ENCODE measurements at regions not wholly inside any gene's neighbourhood (a gene's known extent, or its start where the extent isn't known, plus 50 kb on each side); places are given as distances from the start of the nearest gene placed in this dataset.

DNA sequence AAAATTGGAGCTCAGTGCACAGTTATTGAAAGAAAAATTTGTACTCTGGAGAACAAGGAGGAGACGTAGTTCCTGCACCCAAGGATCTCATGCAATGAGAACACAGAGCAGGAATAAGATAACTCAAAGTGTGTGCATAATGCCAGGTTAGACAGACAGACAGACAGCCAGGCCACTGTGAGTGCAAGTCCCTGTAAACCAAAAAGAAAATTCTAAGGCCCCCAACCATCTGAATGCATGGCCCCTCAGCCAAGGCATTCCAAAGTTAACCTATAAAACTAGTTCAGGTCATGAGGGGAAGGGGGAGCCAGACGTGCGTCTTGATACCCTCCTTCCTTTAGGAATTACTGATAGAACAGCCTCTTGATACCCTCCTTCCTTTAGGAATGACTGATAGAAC, 94.5 kb upstream of the ENPP6 start:
- Histone ChIP-seq H3K27me3 (replicated peaks; ENCODE audit: control insufficient read depth, insufficient read depth, low read length) (no peaks in the 10 kb centered on the region), H3K4me1 (no peaks in the 10 kb centered on the region), H3K4me3 (ENCODE audit: low read depth, low read length) (no peak overlapping the region), H3K9me3 (no peaks in the 10 kb centered on the region), H3K36me3 (ENCODE audit: control insufficient read depth, insufficient read depth, low read length) (no peaks in the 10 kb centered on the region)
- H3K4me3 Mint-ChIP-seq (ENCODE audit: unreplicated experiment) = no peak overlapping the region
- intact Hi-C loops (cut with micrococcal nuclease; ENCODE audit: unreplicated experiment) = no loop called here
- ChIA-PET CTCF (no interaction called here), POLR2A (no interaction called here)
- BruUV-seq (replicated peaks) = no TSS peak
- peaks cover 14% of the 10 kb centered on the region for H3K4me1 Mint-ChIP-seq (ENCODE audit: low read depth, unreplicated experiment)
- no peak for DNase-seq
- no peaks in the 10 kb centered on the region for H3K36me3 Mint-ChIP-seq (ENCODE audit: insufficient read depth, unreplicated experiment)
- TF ChIP-seq, protein P1, sequence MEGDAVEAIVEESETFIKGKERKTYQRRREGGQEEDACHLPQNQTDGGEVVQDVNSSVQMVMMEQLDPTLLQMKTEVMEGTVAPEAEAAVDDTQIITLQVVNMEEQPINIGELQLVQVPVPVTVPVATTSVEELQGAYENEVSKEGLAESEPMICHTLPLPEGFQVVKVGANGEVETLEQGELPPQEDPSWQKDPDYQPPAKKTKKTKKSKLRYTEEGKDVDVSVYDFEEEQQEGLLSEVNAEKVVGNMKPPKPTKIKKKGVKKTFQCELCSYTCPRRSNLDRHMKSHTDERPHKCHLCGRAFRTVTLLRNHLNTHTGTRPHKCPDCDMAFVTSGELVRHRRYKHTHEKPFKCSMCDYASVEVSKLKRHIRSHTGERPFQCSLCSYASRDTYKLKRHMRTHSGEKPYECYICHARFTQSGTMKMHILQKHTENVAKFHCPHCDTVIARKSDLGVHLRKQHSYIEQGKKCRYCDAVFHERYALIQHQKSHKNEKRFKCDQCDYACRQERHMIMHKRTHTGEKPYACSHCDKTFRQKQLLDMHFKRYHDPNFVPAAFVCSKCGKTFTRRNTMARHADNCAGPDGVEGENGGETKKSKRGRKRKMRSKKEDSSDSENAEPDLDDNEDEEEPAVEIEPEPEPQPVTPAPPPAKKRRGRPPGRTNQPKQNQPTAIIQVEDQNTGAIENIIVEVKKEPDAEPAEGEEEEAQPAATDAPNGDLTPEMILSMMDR (IDR thresholded peaks at IDR 0.05; ENCODE audit: insufficient read depth in 1 of 2, low read depth in 1 of 2, low read length in 1 of 2, severe bottlenecking in 1 of 2, unreplicated experiment in 1 of 2) = no peak
- H3K9me3 Mint-ChIP-seq (ENCODE audit: unreplicated experiment) = peaks cover 14% of the 10 kb centered on the region
- no peaks in the 10 kb centered on the region for H3K27me3 Mint-ChIP-seq (ENCODE audit: insufficient read depth, unreplicated experiment)
- H3K27ac Mint-ChIP-seq (ENCODE audit: unreplicated experiment) = no peak overlapping the region

DNA sequence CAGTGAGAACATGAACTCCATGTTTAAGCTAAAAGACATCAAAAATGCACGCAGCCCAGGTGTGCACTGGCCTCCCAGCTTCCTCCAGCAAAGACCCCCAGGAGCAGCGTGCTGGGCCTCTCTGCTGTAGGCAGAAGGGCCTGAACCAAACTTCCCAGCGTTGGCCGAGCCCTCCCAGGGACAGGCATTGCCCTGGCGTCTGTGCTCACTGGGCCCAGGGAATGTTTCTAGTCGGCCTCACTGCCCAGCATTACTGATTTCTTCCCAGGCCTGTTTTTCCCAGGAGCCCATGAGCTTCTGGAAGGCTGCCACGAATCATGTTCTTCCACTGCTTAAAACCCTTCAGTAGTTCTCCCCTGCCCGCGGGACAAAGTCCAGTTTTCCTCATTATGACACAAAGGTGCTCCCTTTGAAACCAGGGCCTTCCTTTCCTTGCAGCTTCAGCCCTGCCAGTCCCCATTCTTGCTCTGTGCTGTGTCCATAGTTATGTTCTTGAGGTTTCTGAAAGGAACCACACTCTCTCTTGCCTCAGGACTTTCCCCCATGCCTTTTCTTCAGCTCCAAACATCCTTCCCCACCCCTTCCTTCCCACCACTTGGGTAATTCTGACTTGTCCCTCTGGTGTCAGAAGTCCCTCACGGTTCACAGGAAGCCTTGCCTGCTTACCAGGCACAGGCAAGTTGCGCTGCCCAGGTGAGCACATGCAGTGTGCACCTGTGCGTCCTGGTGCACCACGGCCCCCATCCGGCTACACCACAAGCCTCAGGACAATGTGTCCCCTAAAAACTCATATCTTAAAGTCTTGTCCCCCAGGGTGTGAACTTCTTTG, 93.4 kb upstream of the ENPP6 start:
- H3K36me3 Mint-ChIP-seq (ENCODE audit: insufficient read depth, unreplicated experiment) = no peaks in the 10 kb centered on the region
- Histone ChIP-seq H3K4me3 (ENCODE audit: low read depth, low read length) (no peak overlapping the region), H3K4me1 (0 out of 2 replicates have a peak, but pooled peaks cover 3% of the 10 kb centered on the region), H3K36me3 (ENCODE audit: control insufficient read depth, insufficient read depth, low read length) (no peaks in the 10 kb centered on the region), H3K27me3 (replicated peaks; ENCODE audit: control insufficient read depth, insufficient read depth, low read length) (no peaks in the 10 kb centered on the region), H3K9me3 (no peaks in the 10 kb centered on the region)
- ChIA-PET CTCF (interaction anchor here (0.6 kb wide), 1 partner anchor 23 kb away, joined by 4 read pairs; no protein-coding TSS in a partner anchor), POLR2A (no interaction called here)
- peaks cover 14% of the 10 kb centered on the region for H3K4me1 Mint-ChIP-seq (ENCODE audit: low read depth, unreplicated experiment)
- BruUV-seq (replicated peaks) = no TSS peak
- no peak overlapping the region for H3K4me3 Mint-ChIP-seq (ENCODE audit: unreplicated experiment)
- H3K27me3 Mint-ChIP-seq (ENCODE audit: insufficient read depth, unreplicated experiment) = no peaks in the 10 kb centered on the region
- TF ChIP-seq, protein P1 (IDR thresholded peaks at IDR 0.05; ENCODE audit: insufficient read depth in 1 of 2, low read depth in 1 of 2, low read length in 1 of 2, severe bottlenecking in 1 of 2, unreplicated experiment in 1 of 2) = no peak
- intact Hi-C loops (cut with micrococcal nuclease; ENCODE audit: unreplicated experiment) = no loop called here
- no peak overlapping the region for H3K27ac Mint-ChIP-seq (ENCODE audit: unreplicated experiment)
- H3K9me3 Mint-ChIP-seq (ENCODE audit: unreplicated experiment) = peaks cover 14% of the 10 kb centered on the region
- DNase-seq = no peak

DNA sequence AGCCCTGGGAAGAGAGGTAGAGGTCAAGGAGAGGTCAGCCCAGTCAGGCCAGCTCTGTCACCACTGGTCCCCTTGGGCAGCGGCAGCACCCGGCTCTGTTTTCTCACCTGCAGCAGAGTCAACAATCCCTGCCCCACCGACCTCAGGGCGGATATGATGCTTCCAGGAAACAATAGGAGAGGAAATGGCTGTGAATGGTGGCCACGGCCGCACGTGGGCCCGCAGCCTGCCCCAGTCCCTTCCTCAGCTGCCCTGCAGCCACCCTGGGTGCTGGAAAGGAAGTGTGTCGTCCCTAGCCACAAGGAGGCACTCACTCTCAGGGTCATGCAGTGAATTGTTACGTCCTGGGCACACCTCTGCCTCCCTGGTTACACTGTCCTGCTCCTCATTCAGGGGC, 92.5 kb upstream of the ENPP6 start:
- TF ChIP-seq, protein P1 (IDR thresholded peaks at IDR 0.05; ENCODE audit: insufficient read depth in 1 of 2, low read depth in 1 of 2, low read length in 1 of 2, severe bottlenecking in 1 of 2, unreplicated experiment in 1 of 2) = no peak
- Histone ChIP-seq H3K4me3 (ENCODE audit: low read depth, low read length) (no peak overlapping the region), H3K36me3 (ENCODE audit: control insufficient read depth, insufficient read depth, low read length) (no peaks in the 10 kb centered on the region), H3K4me1 (0 out of 2 replicates have a peak, but pooled peaks cover 3% of the 10 kb centered on the region), H3K27me3 (replicated peaks; ENCODE audit: control insufficient read depth, insufficient read depth, low read length) (no peaks in the 10 kb centered on the region), H3K9me3 (no peaks in the 10 kb centered on the region)
- H3K36me3 Mint-ChIP-seq (ENCODE audit: insufficient read depth, unreplicated experiment) = no peaks in the 10 kb centered on the region
- no peak for DNase-seq
- BruUV-seq (replicated peaks) = no TSS peak
- H3K27me3 Mint-ChIP-seq (ENCODE audit: insufficient read depth, unreplicated experiment) = no peaks in the 10 kb centered on the region
- CTCF ChIA-PET = no interaction called here
- POLR2A ChIA-PET = no interaction called here
- H3K27ac Mint-ChIP-seq (ENCODE audit: unreplicated experiment) = no peak overlapping the region
- no peak overlapping the region for H3K4me3 Mint-ChIP-seq (ENCODE audit: unreplicated experiment)
- intact Hi-C loops (cut with micrococcal nuclease; ENCODE audit: unreplicated experiment) = no loop called here
- H3K4me1 Mint-ChIP-seq (ENCODE audit: low read depth, unreplicated experiment) = peaks cover 14% of the 10 kb centered on the region
- peaks cover 14% of the 10 kb centered on the region for H3K9me3 Mint-ChIP-seq (ENCODE audit: unreplicated experiment)

All from Caco-2 (cell line).